ENCODE measurements at regions not wholly inside any gene's neighbourhood (a gene's known extent, or its start where the extent isn't known, plus 50 kb on each side); places are given as distances from the start of the nearest gene placed in this dataset.

DNA sequence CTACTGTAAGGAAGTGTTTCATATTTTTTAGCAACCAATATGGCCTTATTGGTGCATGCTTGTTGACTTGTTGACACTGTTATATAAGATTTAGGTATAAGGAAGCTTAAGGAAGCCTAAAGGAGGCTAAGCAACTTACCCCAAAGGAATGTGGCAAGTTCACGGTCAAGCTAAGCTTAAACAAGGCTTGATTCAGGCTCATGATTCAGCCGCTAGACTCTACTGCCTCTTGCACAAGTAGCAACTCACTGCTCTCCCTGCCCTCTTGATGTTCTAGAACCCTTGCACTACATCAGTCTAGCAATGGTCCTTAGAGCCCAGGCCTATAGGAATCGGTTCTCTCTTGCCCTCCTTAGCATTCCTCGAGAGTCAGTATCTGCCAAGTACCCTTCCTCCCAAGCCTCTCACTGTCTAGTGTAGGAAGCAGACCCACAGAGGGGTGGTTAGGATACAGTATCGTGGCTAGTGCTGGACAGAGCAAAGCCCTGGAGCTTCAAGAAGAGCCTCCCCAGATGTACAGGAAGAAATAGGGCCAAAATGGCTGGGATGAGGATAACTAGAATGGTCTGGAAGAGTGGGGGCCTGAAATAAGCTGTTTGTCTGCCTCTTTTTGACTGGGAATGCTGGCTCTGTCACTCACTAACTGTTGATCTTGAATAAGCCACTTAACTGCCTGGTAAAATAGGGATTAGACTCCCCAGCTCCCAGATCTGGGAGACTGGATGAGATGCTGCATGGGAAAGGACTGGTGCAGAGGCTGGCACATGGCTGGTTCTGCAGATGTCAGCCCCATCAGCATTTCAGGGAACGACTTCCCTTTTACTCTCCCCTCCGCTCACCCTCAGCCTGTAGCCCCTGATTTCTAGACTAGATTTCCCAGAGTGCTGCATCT, 122.2 kb downstream of the NAV1 start:
- no peak for TF ChIP-seq CTCF (IDR thresholded peaks at IDR 0.05)
- TF ChIP-seq EZH2phosphoT487 (IDR thresholded peaks at IDR 0.05), result no peak
